ENCODE measurements at regions not wholly inside any gene's neighbourhood (a gene's known extent, or its start where the extent isn't known, plus 50 kb on each side); places are given as distances from the start of the nearest gene placed in this dataset.
"Not testable (repeated sequence)": the region's sequence is repeated elsewhere in the genome, so short reads cannot be mapped to it uniquely, and the experiment has no call there.

DNA sequence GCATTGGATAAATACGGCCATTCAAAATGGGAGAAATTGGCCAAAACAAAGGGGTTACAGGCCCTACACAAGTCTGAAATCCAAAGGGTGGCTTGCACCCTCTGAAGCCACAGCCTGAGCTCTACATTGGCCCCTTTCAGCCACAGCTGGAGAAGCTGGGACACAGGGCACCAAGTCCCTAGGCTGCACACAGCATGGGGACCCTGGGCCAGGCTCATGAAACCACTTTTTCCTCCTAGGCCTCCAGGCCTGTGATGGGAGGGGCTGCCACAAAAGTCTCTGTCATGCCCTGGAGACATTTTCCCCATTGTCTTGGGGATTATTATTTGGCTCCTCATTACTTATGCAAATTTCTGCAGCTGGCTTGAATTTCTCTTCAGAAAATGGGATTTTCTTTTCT lies 64.3 kb upstream of the COL5A2 start:
- TF ChIP-seq, protein P1, sequence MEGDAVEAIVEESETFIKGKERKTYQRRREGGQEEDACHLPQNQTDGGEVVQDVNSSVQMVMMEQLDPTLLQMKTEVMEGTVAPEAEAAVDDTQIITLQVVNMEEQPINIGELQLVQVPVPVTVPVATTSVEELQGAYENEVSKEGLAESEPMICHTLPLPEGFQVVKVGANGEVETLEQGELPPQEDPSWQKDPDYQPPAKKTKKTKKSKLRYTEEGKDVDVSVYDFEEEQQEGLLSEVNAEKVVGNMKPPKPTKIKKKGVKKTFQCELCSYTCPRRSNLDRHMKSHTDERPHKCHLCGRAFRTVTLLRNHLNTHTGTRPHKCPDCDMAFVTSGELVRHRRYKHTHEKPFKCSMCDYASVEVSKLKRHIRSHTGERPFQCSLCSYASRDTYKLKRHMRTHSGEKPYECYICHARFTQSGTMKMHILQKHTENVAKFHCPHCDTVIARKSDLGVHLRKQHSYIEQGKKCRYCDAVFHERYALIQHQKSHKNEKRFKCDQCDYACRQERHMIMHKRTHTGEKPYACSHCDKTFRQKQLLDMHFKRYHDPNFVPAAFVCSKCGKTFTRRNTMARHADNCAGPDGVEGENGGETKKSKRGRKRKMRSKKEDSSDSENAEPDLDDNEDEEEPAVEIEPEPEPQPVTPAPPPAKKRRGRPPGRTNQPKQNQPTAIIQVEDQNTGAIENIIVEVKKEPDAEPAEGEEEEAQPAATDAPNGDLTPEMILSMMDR (IDR thresholded peaks at IDR 0.05 in 4 of 5, conservative IDR thresholded peaks at IDR 0.05 in 1 of 5) = not testable (repeated sequence)
- TF ChIP-seq POLR2A (IDR thresholded peaks at IDR 0.05) = not testable (repeated sequence)

All from gastrocnemius medialis (tissue), 4 donors.